GM18861 (cell line): ENCODE measurements at regions not wholly inside any gene's neighbourhood (a gene's known extent, or its start where the extent isn't known, plus 50 kb on each side); places are given as distances from the start of the nearest gene placed in this dataset.
"Not testable (repeated sequence)": the region's sequence is repeated elsewhere in the genome, so short reads cannot be mapped to it uniquely, and the experiment has no call there.

Experiments used
- ATAC-seq: cut with Tn5 transposase; IDR thresholded peaks from one replicate; pipeline ENCODE4 v1.9.1; 2021; ENCODE audit not compliant: unreplicated experiment

GRCh38 chr6:134822920-134823709 lies 126.8 kb downstream of the ALDH8A1 start:
- peak; percentile 88 for ATAC-seq

- ATAC-seq: no peak
Observed at GRCh38 chr6:134821928-134822864, 127.7 kb downstream of the ALDH8A1 start.

- no peak for ATAC-seq
Observed at GRCh38 chr6:134821397-134821796, 128.5 kb downstream of the ALDH8A1 start.

- no peak for ATAC-seq
Observed at GRCh38 chr6:134819863-134820800, 129.8 kb downstream of the ALDH8A1 start.

GRCh38 chr6:134819236-134819635 lies 130.7 kb downstream of the ALDH8A1 start:
- no peak for ATAC-seq

- ATAC-seq: no peak
Observed at GRCh38 chr6:134817448-134817847, 132.5 kb downstream of the ALDH8A1 start.

- ATAC-seq: no peak
Observed at GRCh38 chr6:134816780-134817179, 133.1 kb downstream of the ALDH8A1 start.

- ATAC-seq: no peak
Observed at GRCh38 chr6:134816300-134816699, 133.6 kb downstream of the ALDH8A1 start.

- no peak for ATAC-seq
Observed at GRCh38 chr6:134814076-134814695, 135.7 kb downstream of the ALDH8A1 start.

GRCh38 chr6:134813146-134813545 lies 136.8 kb downstream of the ALDH8A1 start:
- ATAC-seq: no peak

GRCh38 chr6:134810402-134810801 lies 139.5 kb downstream of the ALDH8A1 start:
- no peak for ATAC-seq

- no peak for ATAC-seq
Observed at GRCh38 chr6:134809130-134809529, 140.8 kb downstream of the ALDH8A1 start.

- no peak for ATAC-seq
Observed at GRCh38 chr6:134806180-134806798, 143.6 kb downstream of the ALDH8A1 start.

GRCh38 chr6:134805168-134805567 lies 144.7 kb downstream of the ALDH8A1 start:
- ATAC-seq: no peak

- not testable (repeated sequence) for ATAC-seq
Observed at GRCh38 chr6:134804311-134804710, 145.6 kb downstream of the ALDH8A1 start.

- ATAC-seq: no peak
Observed at GRCh38 chr6:134802426-134803058, 147.4 kb downstream of the ALDH8A1 start.

GRCh38 chr6:134797400-134798113 lies 152.3 kb downstream of the ALDH8A1 start:
- ATAC-seq: no peak

- ATAC-seq: no peak
Observed at GRCh38 chr6:134795691-134796090, 154.2 kb downstream of the ALDH8A1 start.

- ATAC-seq: no peak
Observed at GRCh38 chr6:134795001-134795400, 154.9 kb downstream of the ALDH8A1 start.
